ENCODE measurements at regions not wholly inside any gene's neighbourhood (a gene's known extent, or its start where the extent isn't known, plus 50 kb on each side); places are given as distances from the start of the nearest gene placed in this dataset.
"Not testable (repeated sequence)": the region's sequence is repeated elsewhere in the genome, so short reads cannot be mapped to it uniquely, and the experiment has no call there.

- not testable (repeated sequence) for TF ChIP-seq CTCF (IDR thresholded peaks at IDR 0.05); POLR2A (IDR thresholded peaks at IDR 0.05; ENCODE audit: low read depth); POLR2AphosphoS5 (IDR thresholded peaks at IDR 0.05)
Measured at GRCh38 chr5:114704225-114704893, 342.5 kb downstream of the KCNN2 start.

Data from esophagus muscularis mucosa (tissue), 3 donors.